Duodenal mucosa (tissue), 2 donors: ENCODE measurements at regions not wholly inside any gene's neighbourhood (a gene's known extent, or its start where the extent isn't known, plus 50 kb on each side); places are given as distances from the start of the nearest gene placed in this dataset.

ENCODE experiments used
- H3K27ac ChIP-seq: one replicate; pipeline ENCODE4 v1.7.0; 2013; ENCODE audit warnings: low read depth, low read length
- H3K27me3 ChIP-seq, 2 donors: one replicate each; pipeline ENCODE4 v1.7.0; 2013; ENCODE audit warnings: low read length in 2 of 2, control low read depth in 1 of 2; ENCODE audit not compliant: insufficient read depth in 2 of 2, control insufficient read depth in 1 of 2
- H3K36me3 ChIP-seq, 2 donors: one replicate each; pipeline ENCODE4 v1.7.0; 2013; ENCODE audit warnings: low read length in 2 of 2, control low read depth in 1 of 2; ENCODE audit not compliant: insufficient read depth in 2 of 2, control insufficient read depth in 1 of 2
- H3K4me1 ChIP-seq, 2 donors: one replicate each; pipeline ENCODE4 v1.7.0; 2013; ENCODE audit warnings: low read length in 2 of 2, control low read depth in 1 of 2; ENCODE audit not compliant: insufficient read depth in 2 of 2, control insufficient read depth in 1 of 2
- H3K4me3 ChIP-seq, 2 donors: one replicate each; pipeline ENCODE4 v1.7.0; 2013; ENCODE audit warnings: low read length in 2 of 2, low read depth in 1 of 2
- H3K9ac ChIP-seq, 2 donors: one replicate each; pipeline ENCODE4 v1.7.0; 2013; ENCODE audit warnings: low read length in 2 of 2, low read depth in 1 of 2
- H3K9me3 ChIP-seq, 2 donors: one replicate each; pipeline ENCODE4 v1.7.0; 2013; ENCODE audit warnings: low read length in 2 of 2, control low read depth in 1 of 2; ENCODE audit not compliant: control insufficient read depth in 1 of 2

DNA sequence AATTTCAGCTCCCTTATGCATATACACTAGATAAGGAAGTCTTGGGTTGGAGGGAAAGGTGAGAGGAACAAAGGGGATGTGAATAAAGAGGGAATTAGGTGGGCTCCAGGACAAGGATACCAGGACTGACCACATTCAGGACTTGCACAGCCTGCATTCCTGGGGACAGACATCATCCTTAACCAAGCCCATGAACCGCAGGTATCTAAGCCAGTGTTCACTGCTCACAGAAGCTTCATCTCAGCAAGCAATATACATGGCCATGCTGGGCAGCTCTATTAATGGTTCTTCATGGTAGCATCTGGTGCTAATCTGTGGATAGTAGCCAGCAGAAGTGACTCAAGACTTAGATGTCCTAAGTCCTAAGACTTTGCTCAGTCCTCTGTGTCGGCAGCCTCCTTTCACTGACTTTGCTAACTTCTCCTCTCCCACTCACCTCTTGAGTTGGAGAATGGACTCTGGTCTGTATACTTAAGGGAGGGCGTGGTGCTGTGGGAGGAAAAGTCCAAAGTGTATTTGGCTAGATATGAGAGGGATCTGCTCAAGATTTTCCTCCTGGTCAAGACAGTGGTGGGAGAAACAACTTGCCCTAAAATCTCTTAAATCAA is 136.1 kb downstream of the ASCL1 start:
- H3K27me3 ChIP-seq, result no peaks in the 10 kb centered on the region
- peaks cover 15 to 26% of the 10 kb centered on the region in 2 donors for H3K4me1 ChIP-seq
- no peak overlapping the region for H3K9ac ChIP-seq
- H3K36me3 ChIP-seq, result no peaks in the 10 kb centered on the region
- H3K27ac ChIP-seq, result no peak overlapping the region
- H3K9me3 ChIP-seq, result no peaks in the 10 kb centered on the region
- H3K4me3 ChIP-seq, result peak overlapping the region in 1 of 2 donors; percentile 52

DNA sequence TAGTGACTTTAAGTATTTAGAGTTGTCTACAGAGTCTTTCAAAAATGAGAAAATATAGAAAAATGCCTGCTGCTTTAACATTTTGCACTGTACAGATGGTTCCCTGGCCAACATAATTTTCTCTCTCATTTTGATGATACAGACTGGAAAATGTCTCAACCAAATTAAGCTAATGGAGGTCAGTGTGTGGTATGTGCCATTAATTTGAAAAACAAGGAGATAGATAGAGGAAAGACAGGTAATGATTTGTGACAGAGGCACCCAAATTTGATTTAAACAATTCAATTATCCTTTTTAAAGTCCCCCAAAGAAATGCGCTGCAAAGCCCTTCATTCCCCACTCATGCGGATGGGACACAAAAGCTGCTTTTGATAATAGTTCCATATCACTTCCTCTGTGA is 140.0 kb downstream of the ASCL1 start:
- H3K27ac ChIP-seq, result no peak overlapping the region
- H3K9me3 ChIP-seq, result no peaks in the 10 kb centered on the region
- H3K4me1 ChIP-seq, result peaks cover 15 to 25% of the 10 kb centered on the region in 2 donors

DNA sequence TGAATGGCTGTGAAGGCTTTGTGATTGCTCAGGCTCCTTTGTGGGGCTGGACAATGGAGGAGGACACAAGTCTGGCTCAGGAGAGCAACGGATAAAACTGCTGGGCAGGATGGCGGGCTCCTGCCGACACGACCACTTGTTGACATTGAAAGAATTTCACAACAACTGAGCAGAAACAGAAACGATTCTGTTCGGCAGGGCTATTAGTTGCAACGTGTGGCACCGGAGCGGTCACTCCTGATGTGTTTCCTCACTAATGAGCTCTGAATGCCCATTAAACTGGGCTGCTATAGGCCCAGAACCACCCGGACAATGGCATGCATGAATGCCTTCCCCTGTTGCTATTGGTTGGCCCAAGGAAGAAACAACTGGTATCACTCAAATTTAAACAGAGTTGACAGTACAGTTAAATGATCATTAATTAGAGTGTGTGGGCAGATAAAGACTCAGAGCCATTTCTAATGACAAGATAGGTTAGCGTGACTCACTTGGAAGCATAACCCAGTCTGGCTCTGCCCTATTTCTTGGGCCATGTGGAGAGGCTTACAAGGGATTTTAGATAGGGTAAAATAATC is 142.9 kb downstream of the ASCL1 start:
- Histone ChIP-seq H3K27me3 (no peaks in the 10 kb centered on the region), H3K36me3 (no peaks in the 10 kb centered on the region), H3K4me1 (no peaks in the 10 kb centered on the region), H3K4me3 (no peak overlapping the region), H3K27ac (no peak overlapping the region), H3K9me3 (no peaks in the 10 kb centered on the region), H3K9ac (no peak overlapping the region)

More for the DNA sequence above, 140.0 kb downstream of the ASCL1 start:
- Histone ChIP-seq H3K4me3 (no peak overlapping the region), H3K27me3 (no peaks in the 10 kb centered on the region), H3K9ac (no peak overlapping the region), H3K36me3 (no peaks in the 10 kb centered on the region)

DNA sequence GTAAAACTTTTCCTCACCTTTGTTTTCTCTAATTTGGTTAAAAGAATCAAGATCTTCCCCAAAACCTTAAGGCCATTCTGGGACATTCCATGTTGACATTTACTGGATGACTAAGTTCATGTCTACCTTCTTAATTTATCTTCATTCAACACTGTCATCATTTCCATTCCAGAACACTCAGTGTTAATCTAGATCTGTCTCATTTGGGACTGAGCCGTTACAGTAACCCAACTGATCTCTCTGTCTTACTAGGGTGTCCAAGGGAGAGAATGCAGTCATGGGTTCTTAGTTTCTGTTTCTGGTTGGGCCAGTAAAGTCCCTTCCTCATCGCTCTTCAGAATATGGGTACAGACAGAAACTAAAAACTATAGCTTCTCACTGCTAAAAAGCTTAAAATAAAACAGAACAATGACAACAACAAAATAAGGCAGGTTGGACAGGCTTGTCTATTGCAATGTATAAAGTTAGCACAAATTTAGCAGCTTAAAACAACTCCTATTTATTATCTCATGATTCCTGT is 144.8 kb downstream of the ASCL1 start:
- no peaks in the 10 kb centered on the region for H3K9me3 ChIP-seq
- no peaks in the 10 kb centered on the region for H3K36me3 ChIP-seq

DNA sequence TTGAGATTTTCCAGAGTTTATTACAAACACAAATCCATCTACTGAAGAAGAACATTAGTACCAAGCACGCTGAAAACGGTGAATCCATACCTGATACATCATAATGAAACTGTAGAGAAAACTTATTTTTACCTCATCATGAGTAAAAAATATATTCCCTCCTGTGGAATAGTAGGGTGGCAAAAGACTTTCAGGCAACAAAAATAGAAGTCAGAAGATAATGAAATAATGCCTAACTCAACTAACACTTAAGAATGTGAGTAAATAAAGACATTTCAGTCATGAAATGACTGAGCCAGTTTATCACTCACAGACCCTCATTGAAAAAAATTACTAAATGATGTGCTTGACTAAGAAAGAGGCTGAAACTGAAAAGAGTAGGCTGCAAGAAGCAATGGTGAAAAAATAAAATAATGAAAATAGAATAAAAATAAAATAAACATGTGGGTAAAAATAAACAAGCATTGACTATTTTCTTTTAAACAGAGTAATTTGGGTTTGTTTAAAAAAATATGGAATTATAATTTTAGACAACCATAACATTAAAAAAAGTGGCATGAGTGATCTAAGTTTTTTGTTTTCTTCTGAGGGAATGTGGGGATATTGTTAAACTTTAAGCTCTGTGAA is 148.6 kb downstream of the ASCL1 start:
- H3K9ac ChIP-seq, result no peak overlapping the region
- no peak overlapping the region for H3K27ac ChIP-seq
- H3K27me3 ChIP-seq, result no peaks in the 10 kb centered on the region
- H3K4me3 ChIP-seq, result no peak overlapping the region
- no peaks in the 10 kb centered on the region for H3K36me3 ChIP-seq
- H3K9me3 ChIP-seq, result no peaks in the 10 kb centered on the region
- no peaks in the 10 kb centered on the region for H3K4me1 ChIP-seq

More for the DNA sequence above, 144.8 kb downstream of the ASCL1 start:
- Histone ChIP-seq H3K4me3 (no peak overlapping the region), H3K4me1 (no peaks in the 10 kb centered on the region), H3K9ac (no peak overlapping the region), H3K27ac (no peak overlapping the region), H3K27me3 (no peaks in the 10 kb centered on the region)

DNA sequence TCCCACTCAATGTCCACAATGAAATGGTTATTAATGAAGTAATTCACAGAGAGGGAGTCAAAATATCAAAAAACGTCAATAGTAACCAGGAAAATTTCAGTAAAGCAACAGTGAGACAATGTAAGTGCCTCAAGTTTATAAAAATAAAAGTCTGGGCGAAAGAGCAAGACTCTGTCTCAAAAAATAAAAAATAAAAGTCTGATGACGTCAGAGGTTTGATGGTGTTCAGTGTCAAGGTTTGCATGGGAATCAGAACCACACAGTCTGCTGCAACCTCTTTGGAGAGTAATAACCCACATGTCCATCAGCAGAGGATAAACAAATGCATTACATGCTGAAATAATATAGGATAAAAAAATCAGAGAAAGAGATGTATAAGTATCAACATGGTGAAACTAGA is 152.4 kb downstream of the ASCL1 start:
- H3K4me3 ChIP-seq, result no peak overlapping the region
- H3K9me3 ChIP-seq, result no peaks in the 10 kb centered on the region
- H3K36me3 ChIP-seq, result no peaks in the 10 kb centered on the region
- H3K9ac ChIP-seq, result no peak overlapping the region
- H3K27ac ChIP-seq, result no peak overlapping the region
- H3K27me3 ChIP-seq, result no peaks in the 10 kb centered on the region
- peaks cover 5 to 6% of the 10 kb centered on the region in 2 donors for H3K4me1 ChIP-seq

DNA sequence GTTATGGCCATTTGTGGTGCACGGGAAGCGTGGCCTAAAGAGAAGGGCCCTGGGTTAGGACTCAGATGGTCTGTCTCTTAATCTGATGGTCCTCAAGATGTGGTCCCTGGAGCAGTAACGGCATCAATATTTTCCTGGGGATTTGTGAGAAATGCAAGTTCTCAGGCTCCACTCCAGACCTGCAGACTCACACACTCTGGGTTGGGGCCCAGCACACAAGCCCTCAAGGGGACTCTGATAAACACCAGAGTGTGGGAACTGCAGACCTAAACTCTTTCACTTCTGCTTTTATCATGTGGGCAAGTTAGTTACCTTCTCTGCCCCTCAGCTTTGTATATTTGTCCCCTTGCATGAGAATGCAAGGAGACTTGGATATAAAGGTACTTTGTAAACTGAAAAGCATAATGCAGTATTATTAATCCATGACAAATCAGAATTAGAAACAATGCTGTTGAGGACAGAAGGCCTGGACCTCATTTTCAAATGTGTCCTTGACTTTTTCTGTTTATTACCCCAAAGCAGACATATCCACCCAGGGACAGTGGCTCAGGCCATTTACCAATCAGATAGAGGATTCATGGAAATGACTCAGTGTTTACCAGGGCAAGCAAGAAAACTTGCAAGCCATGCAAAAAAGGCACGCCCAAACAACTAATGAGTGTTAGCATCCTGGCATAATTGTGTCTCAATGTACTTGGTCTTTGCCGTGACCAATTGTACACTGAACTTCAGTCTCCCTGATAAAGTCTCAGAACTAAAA is 157.0 kb downstream of the ASCL1 start:
- no peak overlapping the region for H3K27ac ChIP-seq

DNA sequence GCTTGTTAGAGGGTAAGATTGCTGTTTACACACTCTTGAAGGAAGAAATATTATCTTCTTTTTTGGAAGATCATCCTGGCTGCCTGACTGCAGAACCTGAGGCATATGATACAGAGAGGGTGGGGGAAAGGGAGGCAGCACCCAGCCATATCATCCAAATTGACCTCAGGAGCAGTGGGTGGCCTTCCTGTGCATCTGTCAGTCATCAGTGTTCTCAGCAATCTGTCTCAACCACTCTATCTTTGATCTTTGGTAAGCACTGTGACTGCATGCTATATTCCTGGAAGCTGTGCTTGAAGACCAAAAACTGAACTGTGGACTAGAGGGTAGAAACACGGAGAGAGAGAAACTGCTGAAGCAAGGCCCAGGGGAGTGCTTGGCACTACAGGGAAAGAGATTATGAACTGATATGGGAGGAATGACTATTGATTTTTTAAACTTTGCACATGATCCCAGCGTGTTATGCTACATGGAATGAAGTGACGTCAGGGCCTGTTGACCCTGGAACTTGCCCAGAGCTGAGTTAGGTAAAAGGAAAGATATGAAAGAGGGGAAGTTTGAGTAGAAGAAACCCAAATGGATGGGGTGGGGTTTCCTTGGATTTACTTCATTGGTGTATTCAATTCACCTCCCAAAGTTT is 171.5 kb downstream of the ASCL1 start:
- Histone ChIP-seq H3K27me3 (no peaks in the 10 kb centered on the region), H3K36me3 (no peaks in the 10 kb centered on the region), H3K4me1 (peaks cover 0 to 3% of the 10 kb centered on the region in 2 donors), H3K27ac (no peak overlapping the region), H3K9me3 (peaks cover 0 to 7% of the 10 kb centered on the region in 2 donors), H3K4me3 (no peak overlapping the region), H3K9ac (no peak overlapping the region)

More for the DNA sequence above, 157.0 kb downstream of the ASCL1 start:
- H3K4me3 ChIP-seq, result no peak overlapping the region
- peaks cover 11 to 12% of the 10 kb centered on the region in 2 donors for H3K4me1 ChIP-seq
- no peaks in the 10 kb centered on the region for H3K36me3 ChIP-seq
- no peaks in the 10 kb centered on the region for H3K27me3 ChIP-seq
- no peaks in the 10 kb centered on the region for H3K9me3 ChIP-seq
- H3K9ac ChIP-seq, result no peak overlapping the region

DNA sequence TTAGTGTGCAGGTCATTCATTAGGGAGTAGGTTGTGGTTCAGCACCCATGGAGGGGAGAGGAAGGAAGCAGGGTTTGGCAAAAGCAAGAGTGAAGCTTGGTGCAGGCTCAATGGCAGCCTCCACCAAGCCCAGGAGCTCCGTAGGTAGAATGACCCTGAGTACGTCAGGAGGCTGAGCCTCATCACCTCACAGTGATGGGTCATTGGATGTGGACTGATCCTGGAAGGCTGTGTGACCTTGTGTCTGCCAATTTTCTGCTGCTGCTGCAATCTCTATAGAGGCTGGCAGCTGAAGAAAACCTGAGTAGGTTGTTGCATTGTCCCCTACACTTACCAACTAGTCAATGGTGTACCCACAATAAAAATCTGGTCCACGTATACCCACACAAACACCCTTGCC is 173.1 kb downstream of the ASCL1 start:
- no peaks in the 10 kb centered on the region for H3K27me3 ChIP-seq
- peaks cover 0 to 3% of the 10 kb centered on the region in 2 donors for H3K4me1 ChIP-seq
- H3K9me3 ChIP-seq, result peaks cover 0 to 13% of the 10 kb centered on the region in 2 donors
- no peak overlapping the region for H3K27ac ChIP-seq
- no peaks in the 10 kb centered on the region for H3K36me3 ChIP-seq
- H3K4me3 ChIP-seq, result no peak overlapping the region
- no peak overlapping the region for H3K9ac ChIP-seq
